ENCODE measurements at regions not wholly inside any gene's neighbourhood (a gene's known extent, or its start where the extent isn't known, plus 50 kb on each side); places are given as distances from the start of the nearest gene placed in this dataset.

DNA sequence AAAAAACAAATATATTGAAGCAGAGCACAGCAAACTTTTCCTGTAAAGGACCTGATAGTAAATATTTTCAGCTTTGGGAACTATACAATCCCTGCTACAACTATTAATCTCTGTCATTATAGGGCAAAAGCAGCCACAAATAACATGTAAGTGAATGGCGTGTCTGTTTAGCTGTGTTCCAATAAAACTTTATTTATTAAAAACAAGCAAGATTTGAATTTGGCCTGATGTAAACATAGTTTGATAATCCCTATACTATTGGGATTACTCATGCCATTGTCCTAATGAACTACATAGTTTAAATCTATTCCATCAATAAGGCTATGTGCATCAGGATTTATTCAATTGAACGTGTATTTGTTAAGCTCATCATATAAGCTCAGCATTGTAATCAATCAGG lies 286.8 kb upstream of the CNTN6 start:
- ATAC-seq = no peak
- WGBS (ENCODE audit: insufficient coverage, low coverage, low lambda C conversion rate, missing lambda C conversion rate) = 47% methylated on average over 2 of the region's 2 CpGs
- intact Hi-C loops (cut with DNase I) = no loop called here
- H3K36me3 ChIP-seq = no peaks in the 10 kb centered on the region
- H3K4me1 ChIP-seq = no peaks in the 10 kb centered on the region
- H3K9me3 ChIP-seq = no peaks in the 10 kb centered on the region
- DNase-seq = no peak
- no peaks in the 10 kb centered on the region for H3K27me3 ChIP-seq
- H3K27ac ChIP-seq = no peak overlapping the region
- H3K4me3 ChIP-seq = no peak overlapping the region
- TF ChIP-seq POLR2A (IDR thresholded peaks at IDR 0.05) = no peak
- TF ChIP-seq CTCF (IDR thresholded peaks at IDR 0.05) = no peak

- no peak for ATAC-seq
- TF ChIP-seq CTCF (IDR thresholded peaks at IDR 0.05) (no peak), POLR2A (IDR thresholded peaks at IDR 0.05) (no peak)
- no peak overlapping the region for H3K27ac ChIP-seq
- no peaks in the 10 kb centered on the region for H3K36me3 ChIP-seq
- intact Hi-C loops (cut with DNase I) = no loop called here
- WGBS (ENCODE audit: insufficient coverage, low coverage, low lambda C conversion rate, missing lambda C conversion rate) = 35% methylated on average over 4 of the region's 5 CpGs
- no peaks in the 10 kb centered on the region for H3K4me1 ChIP-seq
- no peak for DNase-seq
- H3K27me3 ChIP-seq = no peaks in the 10 kb centered on the region
- H3K9me3 ChIP-seq = no peaks in the 10 kb centered on the region
- H3K4me3 ChIP-seq = no peak overlapping the region
These were observed 276.2 kb upstream of the CNTN6 start for GRCh38 chr3:816605-817004.

DNA sequence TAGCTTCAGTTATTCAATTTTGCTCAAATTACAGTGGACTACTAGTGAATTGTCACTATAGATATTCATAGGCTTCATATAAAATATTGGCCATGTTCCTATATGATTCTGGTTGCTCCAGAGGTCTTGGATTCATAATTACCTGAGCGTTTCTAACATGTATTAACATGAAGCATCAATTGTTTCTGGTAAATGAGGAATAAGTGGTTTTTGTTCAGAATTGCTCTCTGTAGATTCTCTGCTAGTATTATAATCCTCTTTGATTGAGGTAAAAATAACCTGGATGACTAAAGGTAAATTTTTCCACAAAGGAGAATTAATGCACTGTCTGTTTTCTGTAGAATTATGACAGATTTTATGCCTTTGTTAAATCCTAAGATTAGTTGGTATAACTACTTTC lies 258.1 kb upstream of the CNTN6 start:
- no peaks in the 10 kb centered on the region for H3K36me3 ChIP-seq
- no peaks in the 10 kb centered on the region for H3K9me3 ChIP-seq
- DNase-seq = no peak
- no peaks in the 10 kb centered on the region for H3K4me1 ChIP-seq
- H3K4me3 ChIP-seq = no peak overlapping the region
- no peak overlapping the region for H3K27ac ChIP-seq
- ATAC-seq = no peak
- 44% methylated on average over 1 of the region's 1 CpG for WGBS (ENCODE audit: insufficient coverage, low coverage, low lambda C conversion rate, missing lambda C conversion rate)
- intact Hi-C loops (cut with DNase I) = no loop called here
- no peak for TF ChIP-seq POLR2A (IDR thresholded peaks at IDR 0.05)
- TF ChIP-seq CTCF (IDR thresholded peaks at IDR 0.05) = no peak
- no peaks in the 10 kb centered on the region for H3K27me3 ChIP-seq

GRCh38 chr3:835096-835495 lies 257.7 kb upstream of the CNTN6 start:
- TF ChIP-seq CTCF (IDR thresholded peaks at IDR 0.05) = no peak
- TF ChIP-seq POLR2A (IDR thresholded peaks at IDR 0.05) = no peak
- ATAC-seq = no peak
- H3K27me3 ChIP-seq = no peaks in the 10 kb centered on the region
- H3K4me3 ChIP-seq = no peak overlapping the region
- H3K9me3 ChIP-seq = no peaks in the 10 kb centered on the region
- WGBS (ENCODE audit: insufficient coverage, low coverage, low lambda C conversion rate, missing lambda C conversion rate) = 76% methylated on average over 4 of the region's 4 CpGs
- DNase-seq = no peak
- H3K4me1 ChIP-seq = no peaks in the 10 kb centered on the region
- H3K36me3 ChIP-seq = no peaks in the 10 kb centered on the region
- no peak overlapping the region for H3K27ac ChIP-seq
- intact Hi-C loops (cut with DNase I) = no loop called here

- intact Hi-C loops (cut with DNase I) = no loop called here
- no peak overlapping the region for H3K27ac ChIP-seq
- ATAC-seq = no peak
- H3K4me3 ChIP-seq = no peak overlapping the region
- no peak for TF ChIP-seq CTCF (IDR thresholded peaks at IDR 0.05)
- no peak for TF ChIP-seq POLR2A (IDR thresholded peaks at IDR 0.05)
- no peak for DNase-seq
- H3K36me3 ChIP-seq = no peaks in the 10 kb centered on the region
- H3K4me1 ChIP-seq = no peaks in the 10 kb centered on the region
- 67% methylated on average over 1 of the region's 1 CpG for WGBS (ENCODE audit: insufficient coverage, low coverage, low lambda C conversion rate, missing lambda C conversion rate)
- no peaks in the 10 kb centered on the region for H3K9me3 ChIP-seq
- H3K27me3 ChIP-seq = no peaks in the 10 kb centered on the region
These were observed 252.8 kb upstream of the CNTN6 start for GRCh38 chr3:839981-840380.

All from right lobe of liver (tissue), 6 donors.